H1 (cell line): ENCODE measurements at regions not wholly inside any gene's neighbourhood (a gene's known extent, or its start where the extent isn't known, plus 50 kb on each side); places are given as distances from the start of the nearest gene placed in this dataset.

Source experiments
- CTCF ChIA-PET: fragments of 300-600 bp; sonication (Branson Sonifier 250); formaldehyde crosslinking; loops from one replicate; lab custom pipeline; 2021; ENCODE audit not compliant: partially characterized antibody; lab: Charles Lee
- POLR2A ChIA-PET: fragments of 300-600 bp; sonication (Branson Sonifier 250); formaldehyde crosslinking; loops from one replicate; lab custom pipeline; 2021; ENCODE audit warnings: inconsistent platforms; ENCODE audit not compliant: partially characterized antibody; lab: Charles Lee
- DNase-seq, 2 experiments: peaks; one replicate each; pipeline versions ENCODE4 v3.0.0 to v3.0.0-alpha.2; 2010 to 2022; ENCODE audit warnings: low spot score in 2 of 2, low read depth in 1 of 2, mixed read lengths in 1 of 2
- FAIRE-seq: peaks from 2 replicates; lab custom pipeline; 2011; peaks lifted over from hg19 to GRCh38; lab: Jason Lieb, UNC
- H2AFZ ChIP-seq: 2 replicates; pipeline ENCODE4 v1.8.1; 2012; ENCODE audit warnings: low read length, inconsistent platforms
- H2AK5ac ChIP-seq: 2 replicates; pipeline ENCODE4 v1.6.1; 2013; ENCODE audit warnings: low read depth, low read length
- H2BK120ac ChIP-seq: replicated peaks from 2 replicates; pipeline ENCODE3; 2013; ENCODE audit warnings: low read depth, low read length, inconsistent platforms
- H2BK12ac ChIP-seq: 2 replicates; pipeline ENCODE4 v1.6.1; 2013; ENCODE audit warnings: low read depth, low read length
- H2BK15ac ChIP-seq: 2 replicates; pipeline ENCODE4 v1.6.1; 2013; ENCODE audit warnings: low read length
- H2BK20ac ChIP-seq: 2 replicates; pipeline ENCODE4 v1.6.1; 2013; ENCODE audit warnings: low read length
- H2BK5ac ChIP-seq: 2 replicates; pipeline ENCODE4 v1.6.1; 2013; ENCODE audit warnings: low read depth, low read length
- H3K14ac ChIP-seq: 2 replicates; pipeline ENCODE4 v1.6.1; 2013; ENCODE audit warnings: inconsistent platforms; ENCODE audit not compliant: insufficient read length
- H3K18ac ChIP-seq: 2 replicates; pipeline ENCODE4 v1.6.1; 2013; ENCODE audit warnings: low read length; ENCODE audit errors: extremely low read depth
- H3K23ac ChIP-seq: 2 replicates; pipeline ENCODE4 v1.6.1; 2013; ENCODE audit warnings: inconsistent platforms; ENCODE audit not compliant: insufficient read length
- H3K23me2 ChIP-seq: 2 replicates; pipeline ENCODE4 v1.6.1; 2013; ENCODE audit warnings: low read depth, low read length
- H3K27ac ChIP-seq: 2 replicates; pipeline ENCODE4 v1.6.1; 2011; ENCODE audit warnings: low read depth, low read length, inconsistent platforms
- H3K27me3 ChIP-seq, 4 experiments: replicated peaks in 1 of 4; 1 replicate in 1 of 4; 2 replicates in 3 of 4; pipeline versions ENCODE4 v1.6.1 to v1.8.1; 2011 to 2013; ENCODE audit warnings: low read length in 3 of 4, mild to moderate bottlenecking in 3 of 4, inconsistent platforms in 2 of 4, mixed read lengths in 2 of 4, moderate library complexity in 1 of 4; ENCODE audit not compliant: control insufficient read depth in 3 of 4, insufficient read depth in 3 of 4; ENCODE audit errors: extremely low read depth in 1 of 4
- H3K36me3 ChIP-seq, 4 experiments: 2 replicates each; pipeline versions ENCODE4 v1.6.1 to v1.8.1; 2011 to 2013; ENCODE audit warnings: mild to moderate bottlenecking in 4 of 4, low read length in 3 of 4, moderate library complexity in 2 of 4, control low read depth in 1 of 4, inconsistent platforms in 1 of 4; ENCODE audit not compliant: insufficient read depth in 4 of 4, control insufficient read depth in 2 of 4
- H3K4ac ChIP-seq: replicated peaks from 2 replicates; pipeline ENCODE3; 2013; ENCODE audit warnings: low read length, low read depth, mixed read lengths, inconsistent platforms; ENCODE audit not compliant: insufficient read length
- H3K4me1 ChIP-seq, 4 experiments: replicated peaks in 1 of 4; 1 replicate in 1 of 4; 2 replicates in 3 of 4; pipeline versions ENCODE4 v1.6.1 to v1.8.1; 2011 to 2013; ENCODE audit warnings: low read length in 3 of 4, inconsistent platforms in 2 of 4, mixed read lengths in 1 of 4; ENCODE audit not compliant: insufficient read depth in 4 of 4, control insufficient read depth in 3 of 4
- H3K4me2 ChIP-seq, 2 experiments: 2 replicates each; pipeline versions ENCODE4 v1.6.1 to v1.8.1; 2011 to 2013; ENCODE audit warnings: low read depth in 2 of 2, low read length in 2 of 2, control low read depth in 1 of 2, inconsistent platforms in 1 of 2, mild to moderate bottlenecking in 1 of 2; ENCODE audit not compliant: insufficient read depth in 1 of 2
- H3K4me3 ChIP-seq, 4 experiments: fragments of 200-600, 300-600 bp in 1 of 4; sonication (generic), shearing (Covaris generic), sonication (Bioruptor Twin) in 1 of 4; 2 replicates each; pipeline versions ENCODE4 v1.5.1 to v1.8.1; 2011 to 2016; ENCODE audit warnings: low read length in 4 of 4, low read depth in 3 of 4, control low read depth in 2 of 4, inconsistent platforms in 2 of 4, mild to moderate bottlenecking in 2 of 4, mixed read lengths in 1 of 4, moderate library complexity in 1 of 4; ENCODE audit not compliant: insufficient read depth in 2 of 4; ENCODE audit errors: extremely low read depth in 1 of 4
- H3K56ac ChIP-seq: replicated peaks from 2 replicates; pipeline ENCODE3; 2013; ENCODE audit warnings: low read depth, mild to moderate bottlenecking, mixed read lengths, low read length, inconsistent platforms; ENCODE audit not compliant: insufficient read length
- H3K79me1 ChIP-seq: 2 replicates; pipeline ENCODE4 v1.6.1; 2013; ENCODE audit warnings: low read depth, low read length, control low read depth
- H3K79me2 ChIP-seq, 2 experiments: 2 replicates each; pipeline versions ENCODE4 v1.6.1 to v1.8.1; 2012 to 2013; ENCODE audit warnings: low read length in 2 of 2, mild to moderate bottlenecking in 2 of 2, inconsistent platforms in 1 of 2; ENCODE audit not compliant: insufficient read depth in 2 of 2, control insufficient read depth in 1 of 2
- H3K9ac ChIP-seq, 4 experiments: replicated peaks in 1 of 4; 1 replicate in 1 of 4; 2 replicates in 3 of 4; pipeline versions ENCODE4 v1.6.1 to v1.8.1; 2011 to 2013; ENCODE audit warnings: low read depth in 3 of 4, low read length in 3 of 4, control low read depth in 2 of 4, mild to moderate bottlenecking in 2 of 4, moderate library complexity in 2 of 4, inconsistent platforms in 1 of 4; ENCODE audit errors: extremely low read depth in 1 of 4
- H3K9me3 ChIP-seq, 2 experiments: 2 replicates each; pipeline versions ENCODE4 v1.6.1 to v1.8.1; 2012 to 2013; ENCODE audit warnings: mild to moderate bottlenecking in 2 of 2, moderate library complexity in 2 of 2, control low read depth in 1 of 2, inconsistent platforms in 1 of 2, low read depth in 1 of 2, low read length in 1 of 2, mixed read lengths in 1 of 2; ENCODE audit not compliant: insufficient read depth in 2 of 2
- H4K20me1 ChIP-seq, 2 experiments: replicated peaks in 1 of 2; 2 replicates each; pipeline versions ENCODE3 to v1.8.1; 2011 to 2013; ENCODE audit warnings: inconsistent platforms in 2 of 2, low read length in 2 of 2, mild to moderate bottlenecking in 1 of 2; ENCODE audit not compliant: insufficient read depth in 2 of 2, control insufficient read depth in 1 of 2
- H4K5ac ChIP-seq: 2 replicates; pipeline ENCODE4 v1.6.1; 2013; ENCODE audit warnings: low read length, low read depth, mixed read lengths, inconsistent platforms; ENCODE audit not compliant: insufficient read length
- H4K8ac ChIP-seq: 2 replicates; pipeline ENCODE4 v1.8.0; 2013; ENCODE audit warnings: mild to moderate bottlenecking, moderate library complexity, low read length, inconsistent platforms; ENCODE audit not compliant: insufficient read depth; ENCODE audit errors: extremely low read depth
- H4K91ac ChIP-seq: replicated peaks from 2 replicates; pipeline ENCODE3; 2013; ENCODE audit warnings: low read length, mixed read lengths, inconsistent platforms; ENCODE audit not compliant: insufficient read length
- BACH1 ChIP-seq: IDR thresholded peaks from 2 replicates; pipeline ENCODE4 v1.6.1; 2012; ENCODE audit warnings: low read length, improper control_type of control experiment
- CBX5 ChIP-seq: fragments of 300-800, 300-1000 bp; sonication (generic); IDR thresholded peaks from 2 replicates; pipeline ENCODE4 v1.7.1; 2016; ENCODE audit warnings: antibody characterized with exemption, low read length, low read depth
- CEBPB ChIP-seq: IDR thresholded peaks from 2 replicates; pipeline ENCODE4 v1.6.1; 2012; ENCODE audit warnings: low read depth, low read length
- CHD2 ChIP-seq: IDR thresholded peaks from 2 replicates; pipeline ENCODE4 v1.6.1; 2012; ENCODE audit warnings: low read length, improper control_type of control experiment
- CREB1 ChIP-seq: IDR thresholded peaks from 2 replicates; pipeline ENCODE4 v1.6.1; 2012; ENCODE audit warnings: inconsistent platforms
- JUND ChIP-seq: IDR thresholded peaks from 2 replicates; pipeline ENCODE4 v1.6.1; 2011; ENCODE audit warnings: mild to moderate bottlenecking, improper control_type of control experiment, low read length
- KDM1A ChIP-seq: fragments of 200-600, 300-600 bp; sonication (generic); IDR thresholded peaks from 2 replicates; pipeline ENCODE4 v1.7.1; 2016; ENCODE audit warnings: mild to moderate bottlenecking, low read length, borderline replicate concordance
- POLR2A ChIP-seq, 2 experiments: IDR thresholded peaks; 1 replicate in 1 of 2; 2 replicates in 1 of 2; pipeline ENCODE4 v1.6.1; 2011; ENCODE audit warnings: low read depth in 2 of 2, low read length in 2 of 2, mild to moderate bottlenecking in 2 of 2; ENCODE audit errors: control extremely low read depth in 1 of 2
- RBBP5 ChIP-seq: IDR thresholded peaks from 2 replicates; pipeline ENCODE4 v1.7.1; 2012; ENCODE audit warnings: low read depth, mild to moderate bottlenecking, inconsistent platforms, low read length, moderate library complexity, borderline replicate concordance
- RXRA ChIP-seq: IDR thresholded peaks from 2 replicates; pipeline ENCODE4 v1.6.1; 2011; ENCODE audit warnings: low read depth, mild to moderate bottlenecking, low read length, moderate library complexity; ENCODE audit not compliant: insufficient read depth
- SP1 ChIP-seq: IDR thresholded peaks from 2 replicates; pipeline ENCODE4 v1.6.1; 2011; ENCODE audit warnings: low read depth, low read length
- SP4 ChIP-seq: IDR thresholded peaks from 2 replicates; pipeline ENCODE4 v1.6.1; 2012; ENCODE audit warnings: low read length, inconsistent platforms
- SUZ12 ChIP-seq: fragments of 200-600 bp; sonication (generic); IDR thresholded peaks from 2 replicates; pipeline ENCODE4 v1.6.1; 2012; ENCODE audit warnings: mild to moderate bottlenecking, inconsistent platforms, low read length, moderate library complexity, mixed read lengths
- TCF12 ChIP-seq: IDR thresholded peaks from 2 replicates; pipeline ENCODE4 v1.6.1; 2011; ENCODE audit warnings: low read depth, mild to moderate bottlenecking, low read length
- WGBS, 2 experiments: shearing (Covaris generic) in 1 of 2; methylation state at CpG; one replicate each; pipeline versions ENCODE4 v1.1.6 to v1.1.7; 2013 to 2015; ENCODE audit warnings: low lambda C conversion rate in 2 of 2, mixed read lengths in 2 of 2, inconsistent platforms in 1 of 2, low coverage in 1 of 2, missing lambda C conversion rate in 1 of 2; ENCODE audit not compliant: insufficient replicate concordance in 2 of 2, insufficient coverage in 1 of 2, insufficient read length in 1 of 2; ENCODE audit errors: extremely low coverage in 1 of 2, missing lambda C conversion rate in 1 of 2; 5-methylcytosine and 5-hydroxymethylcytosine counted together

DNA sequence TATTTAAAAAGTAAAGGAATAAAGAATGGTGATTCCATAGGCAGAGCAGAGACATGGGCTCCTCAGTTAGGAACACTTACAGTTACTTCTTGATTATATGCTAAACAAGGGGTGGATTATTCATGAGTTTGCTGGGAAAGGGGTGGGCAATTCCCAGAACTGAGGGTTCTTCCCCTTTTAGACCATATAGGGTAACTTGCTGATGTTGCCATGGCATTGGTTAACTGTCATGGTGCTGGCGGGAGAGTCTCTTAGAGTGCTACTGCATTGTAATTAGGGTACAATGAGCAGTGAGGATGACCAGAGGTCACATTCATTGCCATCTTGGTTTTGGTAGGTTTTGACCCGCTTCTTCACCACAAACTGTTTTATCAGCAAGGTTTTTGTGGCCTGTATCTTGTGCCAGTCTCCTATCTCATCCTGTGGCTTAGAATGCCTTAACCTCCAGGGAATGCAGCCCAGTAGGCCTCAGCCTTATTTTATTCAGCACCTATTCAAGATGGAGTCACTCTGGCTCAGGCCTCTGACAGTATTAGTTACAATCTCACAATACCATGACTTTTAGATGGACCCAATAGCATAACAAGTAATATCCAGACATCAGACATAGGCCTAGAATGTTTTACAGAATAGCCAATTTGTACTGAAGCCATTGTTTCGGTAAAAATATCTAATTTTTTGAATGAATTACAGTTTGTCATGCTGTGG lies 106.8 kb downstream of the ZBTB18 start:
- Histone ChIP-seq H2BK5ac (no peak overlapping the region), H3K4me1 (peaks cover 0 to 6% (median 3%) of the 10 kb centered on the region in 4 experiments; a peak in 5 of 7 replicates), H3K79me2 (no peaks in the 10 kb centered on the region), H2BK20ac (no peak overlapping the region), H3K4me3 (no peak overlapping the region), H3K27ac (no peak overlapping the region; the same call in 1 of the 2 replicates), H3K23ac (no peak overlapping the region), H3K27me3 (no peaks in the 10 kb centered on the region), H3K18ac (no peak overlapping the region), H3K14ac (no peak overlapping the region), H4K5ac (no peak overlapping the region), H3K9me3 (no peaks in the 10 kb centered on the region), H2BK15ac (no peak overlapping the region), H2AFZ (no peak overlapping the region), H4K91ac (no peak overlapping the region), H3K23me2 (no peaks in the 10 kb centered on the region), H2AK5ac (no peak overlapping the region), H2BK120ac (no peak overlapping the region), H3K56ac (no peak overlapping the region), H2BK12ac (no peak overlapping the region), H4K8ac (no peak overlapping the region), H3K4me2 (no peak overlapping the region), H4K20me1 (no peaks in the 10 kb centered on the region), H3K4ac (no peak overlapping the region), H3K79me1 (no peaks in the 10 kb centered on the region), H3K36me3 (no peaks in the 10 kb centered on the region), H3K9ac (no peak overlapping the region)
- CTCF ChIA-PET = interaction anchor here (0.6 kb wide), 1 partner anchor 735 kb away, joined by 3 read pairs; no protein-coding TSS in a partner anchor
- DNase-seq = no peak
- WGBS, 2 experiments = 91% methylated on average over 3 of the region's 3 CpGs; no CpG with 5 or more reads in 1 of the 2 experiments
- TF ChIP-seq RBBP5 (no peak), SUZ12 (no peak), KDM1A (no peak), TCF12 (no peak), RXRA (no peak), CHD2 (no peak), CBX5 (no peak), JUND (no peak), SP4 (no peak), BACH1 (no peak), POLR2A (IDR thresholded peaks at IDR 0.05; ENCODE audit: control extremely low read depth in 1 of 2, low read depth in 2 of 2, low read length in 2 of 2) (no peak), CREB1 (no peak), CEBPB (no peak), SP1 (no peak)
- no peak for FAIRE-seq
- POLR2A ChIA-PET = no interaction called here
